22Rv1 (cell line): ENCODE measurements at regions not wholly inside any gene's neighbourhood (a gene's known extent, or its start where the extent isn't known, plus 50 kb on each side); places are given as distances from the start of the nearest gene placed in this dataset.

Experiments
- H3K27ac ChIP-seq: fragments of 450-650 bp; 2 replicates; pipeline ENCODE4 v1.5.1; 2017
- ZFX ChIP-seq: fragments of 450-650 bp; IDR thresholded peaks from 2 replicates; pipeline ENCODE4 v1.6.1; 2017; ENCODE audit warnings: antibody characterized with exemption, borderline replicate concordance
- TF ChIP-seq, protein P1 (sequence below): fragments of 450-650 bp; IDR thresholded peaks from 2 replicates; pipeline ENCODE4 v1.5.1; 2017; ENCODE audit warnings: mild to moderate bottlenecking

- TF ChIP-seq, protein P1, sequence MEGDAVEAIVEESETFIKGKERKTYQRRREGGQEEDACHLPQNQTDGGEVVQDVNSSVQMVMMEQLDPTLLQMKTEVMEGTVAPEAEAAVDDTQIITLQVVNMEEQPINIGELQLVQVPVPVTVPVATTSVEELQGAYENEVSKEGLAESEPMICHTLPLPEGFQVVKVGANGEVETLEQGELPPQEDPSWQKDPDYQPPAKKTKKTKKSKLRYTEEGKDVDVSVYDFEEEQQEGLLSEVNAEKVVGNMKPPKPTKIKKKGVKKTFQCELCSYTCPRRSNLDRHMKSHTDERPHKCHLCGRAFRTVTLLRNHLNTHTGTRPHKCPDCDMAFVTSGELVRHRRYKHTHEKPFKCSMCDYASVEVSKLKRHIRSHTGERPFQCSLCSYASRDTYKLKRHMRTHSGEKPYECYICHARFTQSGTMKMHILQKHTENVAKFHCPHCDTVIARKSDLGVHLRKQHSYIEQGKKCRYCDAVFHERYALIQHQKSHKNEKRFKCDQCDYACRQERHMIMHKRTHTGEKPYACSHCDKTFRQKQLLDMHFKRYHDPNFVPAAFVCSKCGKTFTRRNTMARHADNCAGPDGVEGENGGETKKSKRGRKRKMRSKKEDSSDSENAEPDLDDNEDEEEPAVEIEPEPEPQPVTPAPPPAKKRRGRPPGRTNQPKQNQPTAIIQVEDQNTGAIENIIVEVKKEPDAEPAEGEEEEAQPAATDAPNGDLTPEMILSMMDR: no peak
- no peak for TF ChIP-seq ZFX
- no peak overlapping the region for H3K27ac ChIP-seq
Observed at GRCh38 chr15:29924750-29925149, 102.5 kb upstream of the TJP1 start.

- H3K27ac ChIP-seq: no peak overlapping the region
Observed at GRCh38 chr15:29922191-29922590, 99.9 kb upstream of the TJP1 start.

DNA sequence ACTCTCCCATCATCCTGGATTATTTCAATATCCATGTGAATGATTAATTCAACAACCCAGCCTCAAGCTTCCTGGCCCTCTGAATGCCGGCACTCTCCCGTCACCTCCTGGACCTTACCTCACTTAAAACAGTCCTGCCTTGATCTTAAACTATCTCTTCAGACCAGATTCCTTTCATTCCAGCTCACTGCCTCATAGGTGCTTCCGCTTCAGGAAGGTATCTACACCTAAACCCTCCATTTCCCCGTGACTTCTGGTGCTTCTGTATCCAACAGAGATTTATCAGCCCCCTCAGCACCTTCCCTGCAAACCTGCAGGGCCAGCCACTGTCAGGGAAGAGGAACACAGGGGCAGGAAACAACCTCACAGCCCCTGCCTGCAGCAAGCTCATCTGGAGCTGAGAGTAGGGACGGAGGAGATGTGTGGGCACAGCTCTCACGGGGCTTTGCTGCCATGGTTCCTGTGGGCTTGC lies 98.9 kb upstream of the TJP1 start:
- no peak overlapping the region for H3K27ac ChIP-seq
- TF ChIP-seq ZFX: no peak
- TF ChIP-seq, protein P1: no peak

More at GRCh38 chr15:29922191-29922590, 99.9 kb upstream of the TJP1 start:
- TF ChIP-seq, protein P1: no peak
- no peak for TF ChIP-seq ZFX

GRCh38 chr15:29920515-29920914 lies 98.2 kb upstream of the TJP1 start:
- no peak for TF ChIP-seq ZFX
- TF ChIP-seq, protein P1: no peak
- H3K27ac ChIP-seq: no peak overlapping the region

DNA sequence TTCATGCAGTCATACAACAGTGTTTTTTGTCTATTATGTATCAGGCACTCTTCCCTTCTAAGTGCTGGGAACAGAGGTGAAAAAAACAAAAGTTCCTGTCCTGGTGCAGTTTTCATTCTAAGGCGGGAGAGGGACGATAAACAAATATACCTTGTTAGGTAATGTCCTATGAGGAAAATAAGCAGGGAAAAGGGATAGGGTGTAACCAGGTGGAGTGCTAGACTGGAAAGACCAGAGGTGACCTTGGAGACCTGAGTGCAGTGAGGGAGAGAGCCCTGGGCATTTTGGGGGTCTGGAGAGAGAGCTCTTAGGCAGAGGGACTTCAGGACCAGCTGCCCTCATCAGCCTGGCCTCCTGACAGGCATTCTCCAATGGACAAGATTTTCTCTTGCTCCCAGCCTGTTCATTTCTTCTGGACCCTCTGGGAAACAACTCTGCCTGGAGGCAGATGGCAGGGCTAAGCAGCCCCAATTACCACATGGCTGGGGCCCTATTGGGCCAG lies 97.2 kb upstream of the TJP1 start:
- H3K27ac ChIP-seq: no peak overlapping the region
- TF ChIP-seq, protein P1: no peak
- TF ChIP-seq ZFX: no peak

- TF ChIP-seq, protein P1: no peak
- no peak for TF ChIP-seq ZFX
- no peak overlapping the region for H3K27ac ChIP-seq
Observed at GRCh38 chr15:29917600-29918597, 95.6 kb upstream of the TJP1 start.

DNA sequence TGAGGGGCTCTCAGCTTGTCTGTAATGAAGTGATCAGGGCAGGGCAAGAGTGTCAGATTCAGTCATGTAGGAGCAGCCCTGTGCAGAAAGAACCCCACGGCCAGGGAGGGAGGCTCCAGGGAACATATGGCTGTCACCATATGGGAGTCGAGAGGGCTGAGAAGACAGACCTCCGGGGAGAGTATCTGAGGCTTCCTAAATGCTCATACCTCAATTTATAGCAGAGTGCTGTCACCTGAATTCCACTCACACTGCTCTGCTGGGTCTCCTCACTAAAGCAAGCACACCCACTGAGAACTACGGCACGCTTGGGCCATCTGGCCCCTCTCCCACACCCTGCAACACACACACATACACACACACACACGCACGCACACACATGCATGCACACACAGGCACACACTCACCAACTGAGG lies 92.3 kb upstream of the TJP1 start:
- H3K27ac ChIP-seq: no peak overlapping the region
- no peak for TF ChIP-seq ZFX
- TF ChIP-seq, protein P1: no peak
